PC-9 (cell line): ENCODE measurements at regions not wholly inside any gene's neighbourhood (a gene's known extent, or its start where the extent isn't known, plus 50 kb on each side); places are given as distances from the start of the nearest gene placed in this dataset.

Source experiments
- CTCF ChIP-seq: fragments of 200-600 bp; sonication (generic); conservative IDR thresholded peaks from 2 replicates; pipeline ENCODE4 v1.6.1; 2017; ENCODE audit warnings: mixed run types, antibody characterized with exemption, mild to moderate bottlenecking, moderate library complexity
- EZH2 ChIP-seq: fragments of 200-600 bp; sonication (generic); IDR thresholded peaks from 2 replicates; pipeline ENCODE4 v1.8.0; 2017; ENCODE audit warnings: antibody characterized with exemption, low read depth

GRCh38 chr5:27311544-27311943 lies 273.2 kb upstream of the CDH9 start:
- TF ChIP-seq CTCF (no peak), EZH2 (no peak)
